EH (cell line): ENCODE measurements at regions not wholly inside any gene's neighbourhood (a gene's known extent, or its start where the extent isn't known, plus 50 kb on each side); places are given as distances from the start of the nearest gene placed in this dataset.

Source experiments
- DNase-seq: peaks from one replicate; pipeline ENCODE4 v3.0.0-alpha.2; 2015; ENCODE audit warnings: low read depth

DNA sequence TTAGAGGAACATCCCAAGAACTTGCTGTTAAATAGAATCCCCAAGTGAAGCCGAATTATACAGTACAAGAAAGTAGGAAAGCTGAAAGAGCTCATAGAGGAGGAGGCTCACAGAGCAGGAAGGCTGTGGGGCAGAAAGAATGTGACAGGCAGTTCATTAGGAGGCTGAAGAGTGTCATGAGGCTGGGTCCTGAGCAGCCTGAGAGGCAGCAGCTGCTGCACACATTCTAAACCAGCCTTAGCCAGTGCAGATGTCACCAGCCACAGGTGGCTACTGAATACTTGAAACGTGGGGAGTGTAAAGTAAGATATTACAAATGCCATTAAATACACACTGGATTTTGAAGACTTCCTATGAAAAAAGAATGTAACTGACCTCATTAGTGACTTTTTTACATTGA is 490.2 kb upstream of the KLHL29 start:
- no peak for DNase-seq

DNA sequence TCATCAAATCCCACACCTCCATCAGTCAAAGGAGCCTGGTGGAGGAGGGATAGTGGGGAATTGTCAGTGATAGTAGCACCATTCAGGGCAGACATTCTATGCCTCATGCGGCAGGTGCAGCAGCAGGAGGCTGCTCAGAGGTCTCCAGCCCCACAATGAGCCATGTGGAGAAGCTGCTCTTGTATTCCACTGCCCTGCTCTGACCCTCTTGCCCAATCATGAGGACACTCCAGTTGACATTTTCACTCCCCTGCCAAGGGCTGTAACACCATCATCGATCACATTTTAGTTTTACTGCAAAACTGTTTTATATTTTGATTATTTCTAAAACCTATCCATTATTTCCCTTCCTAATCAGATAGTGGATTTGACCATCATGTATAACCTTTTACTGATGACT is 487.6 kb upstream of the KLHL29 start:
- no peak for DNase-seq

DNA sequence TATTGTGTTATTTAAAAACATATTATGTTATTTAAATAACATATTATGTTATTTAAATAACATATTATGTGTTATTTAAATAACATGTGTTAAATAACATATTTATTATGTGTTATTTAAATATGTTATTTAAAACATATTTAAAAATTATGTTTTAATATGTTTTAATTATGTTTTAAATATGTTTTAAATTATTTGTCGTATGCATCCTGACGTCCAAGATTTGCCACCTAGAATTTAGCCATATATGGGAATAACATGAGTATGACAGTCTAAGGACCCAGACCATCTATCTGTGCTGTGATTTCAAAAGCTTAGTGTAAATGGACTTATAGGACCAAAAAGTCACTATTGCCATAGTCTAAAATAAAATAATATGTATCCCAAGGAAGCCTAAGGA is 484.3 kb upstream of the KLHL29 start:
- no peak for DNase-seq

DNA sequence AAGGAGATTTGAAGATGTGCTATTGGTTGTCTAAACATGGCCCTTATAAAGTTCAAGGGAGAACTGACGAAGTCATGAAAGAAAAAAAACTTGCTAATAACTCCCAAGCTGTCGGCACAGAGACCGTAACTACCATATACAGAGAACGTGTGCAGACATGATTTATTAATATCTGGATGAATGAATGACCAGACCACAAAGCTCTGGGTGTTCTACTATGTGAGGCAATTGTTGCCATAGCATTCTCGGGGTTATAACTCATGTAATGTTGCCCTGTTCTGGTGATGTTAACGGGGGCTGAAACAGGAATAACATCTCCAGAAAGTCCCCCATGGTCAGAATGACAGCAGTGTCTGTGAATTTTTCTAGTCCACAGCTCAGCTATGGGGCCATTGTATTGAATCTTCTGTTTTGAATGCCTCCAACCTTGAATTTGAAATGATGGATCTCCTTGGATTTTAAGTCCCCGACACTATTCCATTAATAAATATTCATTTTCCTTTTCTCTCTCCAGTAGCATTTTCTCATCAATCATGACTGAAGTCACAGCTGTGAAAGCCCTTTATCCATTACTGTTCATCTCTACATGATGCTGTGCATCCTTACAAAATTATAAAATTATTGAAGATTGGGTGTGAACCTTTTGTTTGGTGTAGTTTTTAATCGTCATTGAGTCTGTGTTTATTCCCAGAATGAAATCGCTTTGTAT is 483.4 kb upstream of the KLHL29 start:
- DNase-seq, result no peak

DNA sequence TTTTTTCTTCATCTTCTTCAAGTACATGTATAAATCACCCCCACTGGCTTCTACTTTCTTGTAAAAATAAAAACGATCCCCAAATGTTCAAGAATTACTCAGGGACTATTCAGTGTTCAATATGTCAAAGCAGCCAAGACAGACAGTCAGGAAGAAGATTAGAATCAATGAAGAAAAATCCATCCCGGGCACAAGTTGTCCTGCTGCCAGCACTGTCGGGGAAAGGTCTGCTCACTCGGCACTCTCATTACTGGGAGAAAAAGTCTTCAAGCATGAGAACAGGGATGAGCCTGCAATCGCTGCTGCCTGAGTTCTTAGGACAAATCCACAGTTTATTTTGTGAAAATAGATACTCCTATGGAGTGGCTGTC is 482.8 kb upstream of the KLHL29 start:
- DNase-seq, result no peak

DNA sequence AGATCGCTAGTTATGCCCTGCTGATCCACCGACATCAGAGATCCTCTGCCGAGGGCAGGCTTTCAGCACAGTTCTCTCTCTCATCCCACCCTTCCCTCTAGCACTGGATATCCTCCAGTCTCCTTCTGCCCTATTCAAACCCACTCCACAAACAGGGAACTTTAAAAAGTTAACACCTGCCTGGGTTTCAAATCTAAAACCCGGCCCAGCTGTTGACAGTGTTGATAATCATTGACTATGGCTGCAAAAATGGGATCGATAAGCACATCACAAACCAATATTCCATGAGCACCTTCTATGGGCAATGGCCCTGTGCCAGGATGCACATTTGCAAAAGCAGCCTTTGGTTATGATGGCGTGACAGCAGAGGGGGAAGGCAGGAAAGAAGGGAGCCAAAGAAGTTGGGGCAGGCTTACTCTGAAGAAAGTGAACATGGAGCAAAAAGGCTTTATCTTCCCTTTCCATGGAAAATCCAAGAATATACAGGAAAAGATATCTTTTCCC is 482.3 kb upstream of the KLHL29 start:
- DNase-seq, result no peak

DNA sequence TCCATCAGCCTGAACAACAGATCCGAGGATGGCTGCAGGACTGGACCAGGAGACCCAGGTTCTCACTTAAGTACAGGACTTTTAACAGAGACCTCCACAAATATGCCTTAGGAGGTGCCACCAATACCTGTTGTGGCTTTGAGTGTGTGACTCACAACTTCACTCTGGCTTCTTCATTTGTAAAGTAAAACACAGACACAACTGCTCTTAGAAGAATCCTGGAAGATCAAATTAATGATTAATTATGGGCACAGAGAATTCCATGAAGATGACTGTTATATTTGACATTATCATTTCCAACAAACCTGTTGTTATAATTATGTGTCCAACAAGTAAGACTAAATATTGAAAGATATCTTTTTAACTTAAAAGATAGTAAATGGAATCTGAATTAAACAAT is 481.4 kb upstream of the KLHL29 start:
- DNase-seq, result no peak

DNA sequence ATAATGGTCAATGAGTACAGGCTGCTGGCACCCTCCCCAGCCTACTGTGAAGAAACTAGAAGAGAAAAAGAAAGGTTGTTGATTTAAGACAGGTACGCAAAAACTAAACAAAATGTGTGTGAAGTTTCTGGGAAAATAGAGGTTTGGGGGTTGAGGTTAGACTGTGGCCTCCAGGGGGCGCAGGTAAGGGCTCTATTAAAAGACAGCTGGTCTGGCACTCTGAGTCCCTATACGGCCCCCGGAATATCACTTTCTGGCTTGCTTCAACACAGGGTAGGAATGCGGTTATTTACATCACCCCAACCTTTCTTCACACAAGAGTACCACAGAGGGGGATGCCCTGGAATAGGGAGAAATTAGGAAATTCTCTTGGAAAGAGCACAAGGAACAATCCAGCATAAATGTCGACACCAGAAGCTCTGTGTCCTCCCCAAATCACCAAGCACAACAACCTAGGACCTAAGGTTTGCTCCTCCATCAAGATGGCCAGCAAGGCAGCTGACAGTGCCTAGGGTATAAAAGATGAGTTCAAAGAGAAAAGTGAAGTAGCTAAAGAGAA is 480.8 kb upstream of the KLHL29 start:
- no peak for DNase-seq

DNA sequence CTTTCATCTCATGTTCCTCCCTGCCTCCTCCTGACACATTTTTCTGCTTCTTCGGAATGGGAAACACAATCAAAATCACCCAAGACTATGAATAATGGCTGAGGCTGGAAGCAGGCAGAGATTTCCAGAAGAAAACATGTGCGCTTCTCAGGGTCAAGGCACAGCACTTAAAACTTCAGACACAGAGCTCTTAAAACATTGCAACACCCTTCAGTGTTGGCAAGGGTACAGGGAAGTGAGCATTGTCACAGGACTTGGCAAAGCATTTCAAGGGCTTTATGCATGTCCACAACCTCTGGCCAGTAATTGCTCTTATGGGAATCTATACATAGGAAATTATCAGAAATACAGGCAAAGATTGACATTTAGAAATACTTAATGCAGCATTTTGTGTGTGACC is 477.6 kb upstream of the KLHL29 start:
- no peak for DNase-seq

DNA sequence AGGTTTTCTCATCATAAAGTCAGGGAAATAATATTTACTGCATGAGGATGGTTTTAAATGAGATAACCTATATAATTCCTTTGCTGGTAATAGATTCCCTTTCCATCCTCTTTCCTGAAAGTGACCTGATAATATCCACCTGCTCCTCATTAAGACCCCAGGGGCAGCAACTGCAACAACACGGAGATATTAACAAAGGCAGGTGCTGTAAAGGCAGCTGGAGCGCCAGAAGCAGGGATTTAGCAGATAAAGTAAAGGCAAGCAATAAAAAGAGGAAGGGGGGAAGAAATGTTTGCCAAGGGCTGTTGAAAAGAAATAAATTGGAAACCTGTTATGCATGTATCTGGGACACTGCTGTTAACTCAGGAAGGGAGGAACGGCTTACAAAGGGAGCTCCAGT is 472.6 kb upstream of the KLHL29 start:
- no peak for DNase-seq

DNA sequence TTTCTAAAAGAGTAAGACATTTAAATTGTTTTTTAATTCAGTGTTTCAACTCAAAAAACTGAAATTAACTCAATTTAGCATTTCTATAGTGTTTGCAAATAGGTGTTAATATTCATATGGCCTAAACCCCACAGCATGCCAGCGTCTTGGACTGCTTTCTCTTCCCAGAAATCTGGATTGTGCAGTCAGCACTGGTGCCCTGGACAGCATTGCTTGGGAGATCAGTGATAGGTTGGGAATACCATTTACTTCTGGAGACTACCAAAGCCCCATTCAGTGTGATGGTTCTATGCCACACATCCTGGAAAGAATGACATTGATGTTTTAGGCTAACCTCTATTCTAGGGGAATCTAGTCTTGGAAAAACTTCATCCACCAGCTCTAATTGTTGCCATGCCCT is 455.0 kb upstream of the KLHL29 start:
- no peak for DNase-seq

DNA sequence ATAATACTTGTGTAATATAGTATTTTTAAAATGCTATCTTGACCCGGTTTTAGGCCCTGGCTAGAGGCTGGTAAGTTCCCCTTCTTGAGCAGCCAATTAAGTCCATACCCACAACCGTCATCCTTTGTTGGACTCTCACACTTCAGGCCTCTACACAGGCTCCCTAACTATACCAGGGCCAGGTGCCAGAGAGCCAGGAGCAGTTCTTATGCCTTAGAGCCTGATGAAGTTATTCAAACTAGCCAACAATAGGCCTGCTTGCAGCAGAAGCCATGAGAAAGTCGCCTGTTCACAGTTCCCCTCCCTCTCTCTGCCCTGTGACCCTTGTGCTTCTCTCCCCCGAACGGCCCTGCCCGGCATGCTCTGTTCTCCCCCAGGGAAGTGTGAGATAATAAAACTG is 454.2 kb upstream of the KLHL29 start:
- DNase-seq, result no peak

DNA sequence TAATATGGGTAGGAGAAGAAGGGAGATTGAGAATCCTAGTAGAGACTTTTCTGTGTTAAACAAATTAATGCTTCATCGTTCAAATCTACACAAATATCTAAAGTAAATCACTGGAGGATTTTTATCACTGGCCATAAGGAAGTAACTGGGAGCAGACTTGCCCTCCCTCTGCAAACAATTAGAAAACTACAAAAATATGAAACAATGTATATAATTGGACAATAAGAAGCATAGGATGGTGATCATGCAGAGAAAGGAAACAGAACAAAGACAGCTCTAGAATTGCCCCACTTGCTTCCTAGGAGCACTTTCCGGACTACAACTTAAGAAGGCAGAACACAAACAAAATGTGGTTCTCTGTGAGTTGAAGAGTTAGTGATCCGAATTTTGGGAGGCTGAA is 452.7 kb upstream of the KLHL29 start:
- no peak for DNase-seq

DNA sequence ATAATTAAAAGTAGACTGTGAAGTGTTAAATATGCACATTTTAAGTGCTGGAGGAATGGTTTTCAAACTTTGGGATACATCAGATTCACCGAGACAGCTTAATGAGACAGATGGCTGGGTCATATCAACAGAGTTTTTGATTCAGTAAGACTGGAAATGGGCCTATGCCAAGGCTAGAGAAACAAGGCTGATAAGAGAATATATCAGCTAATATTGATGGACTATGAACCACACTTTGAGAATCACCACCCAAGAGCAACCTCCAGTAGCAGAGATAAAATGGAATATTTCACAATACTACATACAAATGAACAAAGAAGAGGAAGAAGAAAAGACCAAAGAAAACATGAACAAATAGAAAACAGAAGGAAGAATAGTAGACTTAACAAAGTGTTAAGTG is 450.2 kb upstream of the KLHL29 start:
- no peak for DNase-seq

DNA sequence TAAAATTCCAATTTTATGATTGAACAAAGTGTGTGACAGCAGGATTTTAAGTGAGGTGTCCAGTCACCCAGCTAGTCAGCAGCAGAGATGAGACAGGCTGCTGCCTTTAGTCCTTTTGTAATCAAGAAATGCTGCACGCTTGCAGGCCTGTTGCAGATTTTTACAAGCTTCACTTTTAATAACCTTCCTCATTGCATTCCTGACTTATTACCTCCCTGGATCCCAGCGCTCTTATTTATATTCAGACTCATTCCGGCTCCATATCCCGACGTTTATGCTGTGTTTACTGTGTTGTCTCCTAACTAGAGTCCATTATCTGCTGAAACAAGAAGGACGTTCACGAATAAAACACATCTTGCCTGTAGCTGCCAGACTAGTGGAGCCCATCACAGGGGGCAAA is 442.5 kb upstream of the KLHL29 start:
- DNase-seq, result no peak

DNA sequence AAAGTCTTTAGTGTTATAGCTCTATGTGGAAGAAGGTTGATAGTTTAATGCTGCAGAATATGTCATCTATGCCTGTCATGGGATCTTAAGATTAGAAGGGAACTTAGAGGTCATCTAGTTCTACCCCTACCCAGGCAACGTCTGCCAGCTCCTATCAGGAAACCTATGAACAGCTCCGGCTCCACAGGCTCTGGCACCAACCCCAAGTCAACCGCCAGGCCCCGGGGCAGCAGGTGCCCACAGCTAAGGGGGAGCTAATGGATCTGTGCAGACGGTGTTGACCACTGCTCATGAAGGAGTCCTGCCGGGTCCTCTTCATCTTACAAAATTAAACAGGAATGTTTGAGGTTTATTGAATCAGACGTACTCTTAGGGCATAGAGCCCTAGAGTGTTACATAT is 440.8 kb upstream of the KLHL29 start:
- DNase-seq, result no peak

DNA sequence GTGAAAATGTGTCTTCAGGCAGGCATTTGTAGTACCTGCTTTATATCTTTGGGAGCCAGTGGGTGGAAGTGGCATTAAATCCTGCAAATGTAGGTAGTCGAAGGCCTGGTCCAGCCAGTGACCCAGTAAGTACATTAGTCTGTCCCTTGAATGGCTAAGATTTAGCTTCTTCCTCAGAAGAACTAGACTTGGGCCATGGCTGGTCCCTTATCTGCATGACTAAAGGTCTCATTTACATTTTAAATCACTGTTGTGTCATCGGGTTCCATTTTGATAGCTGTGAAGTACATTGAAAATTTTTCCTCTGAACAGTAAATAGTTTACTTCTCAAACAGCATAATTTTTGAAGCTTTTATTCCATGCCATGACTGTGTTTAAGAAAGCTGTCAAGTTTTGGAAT is 438.4 kb upstream of the KLHL29 start:
- no peak for DNase-seq

DNA sequence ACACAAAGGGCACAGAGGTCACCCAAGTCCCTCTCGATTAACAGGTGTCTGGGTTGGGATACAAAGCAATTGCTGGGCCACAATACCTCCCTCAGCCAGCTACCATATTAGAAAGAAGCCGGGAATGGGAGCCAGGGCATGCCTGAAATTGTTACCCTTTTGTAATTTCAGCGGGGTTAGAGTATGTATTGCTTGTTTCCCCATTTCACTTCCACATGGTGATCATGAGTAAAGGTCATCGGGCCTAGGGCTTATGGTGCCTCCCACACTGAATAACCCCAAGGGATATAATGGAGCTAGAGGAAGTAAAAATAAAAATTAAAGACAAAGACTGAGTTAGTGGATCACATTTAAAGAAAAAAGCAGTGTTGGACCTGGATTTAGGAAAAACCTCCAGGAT is 437.2 kb upstream of the KLHL29 start:
- DNase-seq, result no peak

DNA sequence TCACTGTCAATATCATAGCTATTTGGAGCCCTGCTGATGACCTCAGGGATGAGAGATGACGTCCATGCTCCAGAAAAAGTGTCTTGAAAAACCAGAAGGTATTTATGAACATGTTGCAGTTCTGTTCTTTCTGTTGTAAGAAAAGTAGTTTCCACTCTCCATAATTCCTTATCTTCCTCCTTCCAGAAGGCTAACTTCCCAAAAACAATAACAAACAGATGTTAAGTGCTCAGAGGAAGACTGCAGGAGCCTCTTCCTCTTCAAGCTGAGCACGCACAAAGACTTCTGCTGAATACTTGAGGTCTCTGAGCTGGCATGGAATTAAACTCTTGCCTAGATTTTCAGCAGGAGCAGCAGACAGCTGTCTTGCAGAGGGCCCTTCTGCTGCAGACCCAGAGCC is 434.5 kb upstream of the KLHL29 start:
- no peak for DNase-seq

DNA sequence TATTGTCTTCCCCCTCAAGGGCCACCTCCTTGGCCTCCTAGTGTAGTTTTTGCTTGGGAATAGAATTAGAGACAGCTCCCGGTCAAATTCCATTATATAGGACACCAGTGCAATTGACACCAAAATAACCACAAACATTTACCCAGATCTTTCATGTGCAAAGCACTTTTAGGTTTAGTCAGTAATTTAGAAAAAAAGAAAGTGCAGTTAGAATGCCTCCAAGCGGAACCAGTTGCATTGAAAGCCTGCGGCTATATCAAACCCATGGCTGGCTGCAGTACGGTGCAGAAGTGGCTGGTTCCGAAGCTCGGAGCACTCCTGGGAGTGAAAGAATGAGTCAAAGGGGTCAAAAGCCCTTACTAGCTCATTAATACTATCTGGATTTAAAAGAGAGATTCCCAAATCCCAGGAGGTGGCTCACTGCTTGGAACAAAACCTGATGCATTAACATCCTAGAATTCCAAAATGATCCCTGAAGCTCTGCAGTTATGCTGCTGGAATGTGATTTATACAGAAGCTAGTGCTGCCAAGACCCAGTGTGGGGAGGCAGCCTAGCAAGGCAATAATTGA is 432.2 kb upstream of the KLHL29 start:
- no peak for DNase-seq

DNA sequence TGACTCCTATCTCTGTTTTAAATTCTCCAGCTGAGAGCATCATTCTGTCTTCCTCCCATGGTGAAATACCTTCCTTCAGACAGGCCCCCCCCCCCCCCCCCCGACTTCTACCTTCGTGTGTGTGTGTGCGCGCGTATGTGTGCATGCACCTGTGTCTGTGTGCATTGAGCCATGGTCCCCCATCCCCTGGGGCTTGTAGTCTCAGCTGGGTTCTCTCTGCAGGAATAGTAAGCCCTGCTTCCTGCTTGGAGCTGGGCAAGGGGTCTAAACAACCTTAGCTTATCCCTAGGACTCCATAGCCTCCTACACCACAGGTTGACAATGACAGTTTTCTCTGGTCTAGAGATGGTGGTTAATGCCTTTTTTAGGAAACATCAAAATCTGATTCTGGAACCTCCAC is 427.5 kb upstream of the KLHL29 start:
- DNase-seq, result no peak

DNA sequence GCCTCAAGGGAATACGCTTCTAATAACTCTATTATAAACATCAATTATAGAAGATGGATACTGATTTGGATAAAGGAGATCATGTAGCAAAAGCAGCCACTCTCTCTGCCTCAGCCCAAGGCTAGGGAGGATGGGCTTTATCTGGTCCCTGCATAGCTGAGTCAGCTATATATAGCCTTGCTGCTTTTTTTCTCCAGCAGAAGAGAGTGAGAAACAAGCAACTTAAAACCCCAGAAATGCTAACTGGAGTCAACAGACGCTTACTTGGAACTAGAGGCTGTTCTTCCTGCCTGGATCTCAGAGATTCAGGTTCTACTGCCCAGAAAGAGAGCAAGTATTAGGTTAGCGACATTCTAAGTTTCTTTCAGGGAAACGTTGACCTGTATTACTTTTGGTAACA is 426.7 kb upstream of the KLHL29 start:
- no peak for DNase-seq

DNA sequence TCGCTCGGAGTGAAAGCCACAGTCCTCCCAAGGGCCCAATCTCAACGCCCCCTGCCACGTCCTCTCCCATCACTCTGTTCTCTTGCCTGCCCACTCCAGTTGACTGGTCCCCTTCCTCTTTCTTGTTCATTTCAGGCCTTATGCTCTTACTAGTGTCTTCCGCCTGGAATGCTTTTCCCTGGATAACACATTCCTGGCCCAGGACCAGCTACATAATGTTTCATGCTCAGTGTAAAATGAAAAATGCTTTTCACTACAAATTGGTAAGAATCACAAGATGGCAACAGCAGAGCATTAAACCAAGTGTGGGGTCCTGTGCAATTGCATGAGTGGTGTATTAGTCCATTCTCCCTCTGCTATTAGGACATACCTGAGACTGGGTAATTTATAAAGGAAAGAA is 417.2 kb upstream of the KLHL29 start:
- DNase-seq, result no peak
